Eye (tissue), 1 donor: ENCODE measurements at regions not wholly inside any gene's neighbourhood (a gene's known extent, or its start where the extent isn't known, plus 50 kb on each side); places are given as distances from the start of the nearest gene placed in this dataset.
A peak's percentile ranks its signal among the peaks of the same experiment; 100 is the strongest.

Experiments used
- DNase-seq: peaks from one replicate; pipeline ENCODE4 v3.0.0-alpha.2; 2015

DNA sequence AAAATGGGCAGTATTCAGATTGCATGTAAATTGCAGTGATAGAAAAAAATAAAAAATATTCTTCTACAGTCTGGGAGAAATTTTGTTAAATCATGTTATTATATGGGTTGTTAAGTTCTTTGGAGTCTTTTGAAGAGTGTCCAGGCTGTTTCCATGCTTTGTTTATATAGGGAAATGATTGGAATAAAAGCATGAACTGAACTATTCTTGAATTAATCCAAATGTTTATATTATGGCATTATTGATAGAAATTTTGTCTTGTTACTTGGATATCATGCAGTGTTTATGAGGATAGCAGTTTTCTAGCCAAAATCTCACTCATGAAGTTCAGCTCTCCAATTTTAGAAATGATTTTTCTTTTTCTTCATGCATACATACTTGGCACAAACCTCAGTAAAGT, 108.2 kb upstream of the NAV3 start:
- DNase-seq = no peak

- DNase-seq = no peak
Observed at GRCh38 chr12:77720258-77720657, 110.4 kb upstream of the NAV3 start.

DNA sequence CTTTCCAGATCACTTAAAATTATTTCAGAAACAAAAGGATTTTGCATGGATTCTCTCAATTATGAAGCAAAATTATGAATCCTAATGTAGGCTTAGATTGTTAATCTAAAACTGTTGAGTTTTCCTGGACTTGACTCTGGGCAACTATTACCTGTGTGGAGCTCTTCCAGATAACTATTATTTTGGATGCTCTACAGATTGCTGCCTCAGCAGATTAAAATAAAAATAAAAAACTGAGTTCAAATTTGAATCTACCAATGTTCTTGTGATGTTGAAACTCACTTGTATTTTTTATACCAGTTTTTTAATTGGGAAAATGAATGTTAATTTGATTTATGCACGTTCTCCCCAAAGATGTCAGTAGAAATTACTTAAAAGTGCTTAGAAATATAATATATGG, 120.5 kb upstream of the NAV3 start:
- no peak for DNase-seq

DNA sequence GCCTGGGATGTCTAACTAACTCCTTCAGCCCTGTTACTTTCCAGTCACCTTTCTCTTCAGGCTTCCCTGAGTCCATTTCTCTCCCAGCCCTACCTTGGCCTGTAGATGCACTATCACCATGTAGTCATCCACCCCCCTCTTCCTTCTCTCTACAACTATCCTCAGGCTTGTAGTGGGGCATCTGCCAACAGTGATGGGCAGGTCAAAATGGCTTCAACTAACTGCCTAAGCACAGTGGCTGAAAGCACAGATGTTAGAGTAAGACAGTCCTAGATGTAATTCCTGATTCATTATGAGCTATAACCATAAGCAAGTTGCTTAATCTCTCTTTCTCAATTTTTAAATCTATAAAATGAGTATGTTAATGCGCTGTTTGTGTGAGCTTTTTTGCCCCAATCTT, 133.6 kb upstream of the NAV3 start:
- DNase-seq = no peak

DNA sequence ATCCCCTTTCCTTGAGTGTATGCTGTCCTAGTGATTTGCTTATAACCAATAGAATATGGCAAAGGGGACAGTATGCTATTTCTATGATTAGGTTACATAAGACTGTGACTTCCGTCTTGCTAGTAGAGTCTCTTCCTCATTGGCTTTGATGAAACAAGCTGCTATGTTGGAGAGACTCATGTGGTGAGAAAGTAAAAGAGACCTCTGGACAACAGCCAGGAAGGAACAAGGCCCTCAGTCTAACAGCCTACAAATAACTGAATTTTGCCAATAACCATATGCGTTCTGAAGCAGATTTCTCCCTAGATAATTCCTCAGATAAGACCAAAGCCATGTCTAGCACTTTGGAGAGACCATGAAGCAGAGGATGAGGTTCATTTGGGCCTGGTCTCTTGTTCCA, 134.5 kb upstream of the NAV3 start:
- no peak for DNase-seq

DNA sequence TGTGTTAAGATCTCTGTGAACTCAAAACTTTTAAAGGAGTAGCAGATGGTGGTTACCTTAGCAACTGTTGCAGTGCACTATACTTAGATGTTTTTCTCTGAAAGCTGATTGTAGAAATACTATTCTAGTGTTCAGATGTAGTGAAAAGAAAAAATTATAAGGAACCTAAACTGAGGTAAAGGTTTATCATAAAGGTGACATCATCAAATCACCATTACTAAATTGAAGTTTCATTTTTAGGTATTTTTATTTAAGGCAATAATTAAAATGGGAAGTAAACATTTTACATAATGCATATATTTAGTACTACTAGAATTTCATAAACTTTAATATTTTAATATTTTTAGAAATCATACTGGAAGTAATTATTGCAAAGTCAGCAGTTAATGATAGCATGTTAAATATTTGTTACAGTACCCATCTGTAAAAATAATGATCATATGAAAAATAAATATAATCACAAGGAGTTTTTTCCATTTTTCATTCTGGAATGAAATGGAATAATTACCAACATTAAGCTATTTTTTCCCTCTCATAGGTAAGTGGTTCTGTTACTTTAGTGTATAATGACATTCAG, 141.1 kb upstream of the NAV3 start:
- no peak for DNase-seq

- DNase-seq = no peak
Observed at GRCh38 chr12:77687321-77687720, 143.4 kb upstream of the NAV3 start.

DNA sequence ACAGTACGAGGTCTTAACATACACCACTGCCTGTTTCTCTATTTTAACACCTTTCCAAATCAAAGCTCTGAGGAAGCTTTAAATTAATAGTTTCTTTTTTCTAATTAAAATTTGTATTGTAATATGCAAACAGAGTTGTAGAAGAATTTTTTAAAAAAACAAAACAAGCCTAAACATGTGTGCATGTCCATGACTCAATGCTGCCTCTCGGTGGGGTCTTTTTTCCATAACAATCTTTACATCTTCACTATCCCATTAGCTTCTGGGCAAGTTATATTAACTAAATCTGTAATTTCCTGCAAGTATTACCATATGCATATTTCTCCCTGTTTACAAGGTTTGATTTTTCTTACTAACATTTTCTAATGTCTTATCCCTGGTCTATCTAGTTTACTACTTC, 143.9 kb upstream of the NAV3 start:
- DNase-seq = peak; percentile 56

DNA sequence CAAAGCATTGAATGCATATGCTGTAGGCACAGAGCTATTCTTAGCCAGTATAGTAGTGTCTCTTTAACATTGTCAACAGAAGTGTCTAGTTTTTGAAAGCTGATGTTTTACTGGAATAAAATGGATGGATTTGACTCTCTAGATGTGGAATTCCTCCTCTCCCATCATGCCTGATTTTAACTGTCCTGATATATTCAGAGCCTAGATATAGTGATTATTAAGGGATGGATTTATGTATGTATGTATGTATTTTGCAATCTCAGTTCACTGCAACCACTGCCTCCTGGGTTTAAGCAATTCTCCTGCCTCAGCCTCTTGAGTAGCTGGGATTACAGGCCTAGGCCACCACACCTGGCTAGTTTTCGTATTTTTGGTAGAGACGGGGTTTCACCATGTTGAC, 144.8 kb upstream of the NAV3 start:
- DNase-seq = peak; percentile 11

GRCh38 chr12:77685112-77685511, 145.6 kb upstream of the NAV3 start:
- DNase-seq = peak; percentile 94

GRCh38 chr12:77682488-77682887, 148.2 kb upstream of the NAV3 start:
- no peak for DNase-seq

DNA sequence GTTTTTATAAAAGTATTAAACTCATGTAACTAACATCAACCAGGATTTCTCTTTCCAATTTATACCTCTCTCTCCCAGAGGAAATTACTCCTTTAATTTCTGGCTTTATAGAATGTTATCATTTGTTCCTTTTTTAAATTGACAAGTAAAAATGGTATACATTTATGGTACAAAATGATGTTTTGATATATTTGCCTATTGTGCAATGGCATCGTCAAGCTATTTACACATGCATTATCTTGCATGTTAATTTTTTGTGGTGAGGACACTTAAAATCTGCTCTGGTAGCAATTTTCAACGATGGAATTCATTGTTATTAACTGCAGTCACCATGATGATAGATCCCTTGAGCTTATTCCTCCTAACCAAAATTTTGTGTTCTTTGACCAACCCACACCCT, 149.0 kb upstream of the NAV3 start:
- no peak for DNase-seq

GRCh38 chr12:77679686-77680085, 151.0 kb upstream of the NAV3 start:
- DNase-seq = peak; percentile 53

DNA sequence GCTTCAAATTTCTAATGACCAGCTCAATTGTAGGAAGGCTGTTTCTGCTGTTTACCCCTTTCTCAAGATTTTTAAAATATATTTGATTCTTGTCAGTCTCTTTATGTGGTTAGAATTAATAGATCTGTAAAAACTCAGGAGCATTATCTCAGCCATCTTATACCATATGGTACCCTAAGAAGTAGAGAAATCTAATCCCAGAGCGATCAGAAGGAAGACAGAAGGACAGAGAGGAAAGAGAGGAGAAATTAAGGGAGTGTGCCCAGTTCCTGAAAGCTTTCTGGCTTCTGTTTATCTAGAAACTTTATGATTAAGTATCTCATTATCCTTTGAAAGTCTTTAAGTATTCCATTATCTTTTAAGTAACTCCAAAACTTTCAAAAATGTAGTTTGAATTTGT, 152.1 kb upstream of the NAV3 start:
- no peak for DNase-seq

GRCh38 chr12:77667101-77667500, 163.6 kb upstream of the NAV3 start:
- no peak for DNase-seq

DNA sequence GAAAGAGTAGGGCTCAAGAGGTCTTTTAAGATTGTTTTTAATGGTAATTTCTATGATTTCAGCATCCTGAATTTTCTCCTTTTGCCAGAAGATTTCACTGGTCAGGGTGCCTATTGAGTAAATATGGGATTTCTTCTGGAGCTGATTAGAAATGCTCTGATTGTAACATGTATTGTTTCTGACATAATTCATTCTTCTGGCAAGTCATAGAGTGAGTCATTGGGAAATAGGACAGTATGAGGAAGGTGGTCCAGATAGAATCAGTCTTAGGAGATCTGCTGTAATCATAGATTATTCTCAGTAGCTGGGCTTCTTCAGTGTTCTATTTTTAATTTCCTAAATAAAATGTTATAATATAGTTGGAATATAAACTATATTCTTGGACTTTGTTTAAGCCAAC, 182.0 kb upstream of the NAV3 start:
- DNase-seq = no peak

DNA sequence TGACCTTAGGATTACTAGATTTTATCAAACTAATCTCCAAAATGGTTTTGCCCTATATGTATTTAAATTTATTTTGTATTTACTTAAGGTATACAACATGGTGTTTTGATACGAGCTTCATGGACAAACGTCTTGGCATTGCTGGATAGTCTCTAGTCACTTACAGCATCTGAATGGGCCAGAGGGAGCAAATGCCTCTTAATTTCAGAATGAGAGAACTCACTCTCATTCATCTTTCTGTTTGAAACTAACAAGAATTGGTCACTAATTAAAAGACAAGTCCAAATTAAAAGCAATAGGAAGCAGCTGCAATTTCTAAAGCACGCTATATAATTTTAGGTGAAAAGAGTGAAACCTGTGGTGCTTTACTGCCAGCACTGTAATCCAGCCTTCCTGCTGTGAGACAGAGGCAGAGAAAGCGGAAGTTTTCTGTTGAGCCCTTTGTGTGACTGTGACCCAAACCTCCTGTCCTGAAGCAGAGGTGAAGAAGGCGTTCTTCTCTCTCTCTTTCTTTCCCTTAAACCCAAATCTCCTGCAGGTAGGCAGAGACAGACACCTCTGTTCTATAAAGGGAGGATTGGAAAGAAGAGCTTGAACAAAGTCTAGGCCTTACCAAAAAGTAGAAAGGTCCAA, 184.6 kb upstream of the NAV3 start:
- no peak for DNase-seq

GRCh38 chr12:77644915-77645605, 185.6 kb upstream of the NAV3 start:
- no peak for DNase-seq

DNA sequence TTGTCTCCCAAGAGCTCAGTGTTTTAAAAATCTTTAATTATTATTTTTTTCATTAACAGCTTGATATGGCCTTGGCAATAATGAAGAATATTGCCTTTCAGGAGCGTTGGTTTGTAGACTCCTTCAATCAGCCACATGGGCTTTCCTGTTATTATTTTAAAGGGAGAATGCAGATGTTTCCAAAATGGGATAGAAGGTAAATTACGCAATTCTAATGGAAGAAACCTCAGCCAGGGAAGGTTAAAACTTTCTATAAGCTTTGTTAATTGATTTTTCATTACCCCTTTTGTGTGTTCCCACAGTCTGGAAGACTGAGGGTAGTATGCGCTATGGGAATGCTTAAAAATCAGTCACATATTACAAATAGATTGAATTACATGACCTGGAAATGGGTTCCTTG, 188.4 kb upstream of the NAV3 start:
- no peak for DNase-seq

DNA sequence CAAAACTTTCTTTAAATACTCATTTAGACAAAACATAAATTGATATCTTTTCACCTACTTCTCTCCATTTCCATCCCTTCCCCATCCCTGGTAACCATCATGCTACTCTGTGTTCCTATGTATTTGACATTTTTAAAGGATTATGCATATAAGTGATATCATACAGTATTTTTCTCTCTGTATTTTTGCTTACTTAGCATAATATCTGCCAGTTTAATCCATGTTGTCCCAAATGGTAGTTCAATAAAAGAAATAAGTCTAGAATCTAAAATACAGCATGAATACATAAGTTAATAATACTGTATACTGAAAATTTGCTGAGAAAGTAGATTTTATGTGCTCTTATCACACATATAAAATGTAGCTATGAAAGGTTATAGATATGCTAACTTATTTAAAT, 190.3 kb upstream of the NAV3 start:
- DNase-seq = no peak

DNA sequence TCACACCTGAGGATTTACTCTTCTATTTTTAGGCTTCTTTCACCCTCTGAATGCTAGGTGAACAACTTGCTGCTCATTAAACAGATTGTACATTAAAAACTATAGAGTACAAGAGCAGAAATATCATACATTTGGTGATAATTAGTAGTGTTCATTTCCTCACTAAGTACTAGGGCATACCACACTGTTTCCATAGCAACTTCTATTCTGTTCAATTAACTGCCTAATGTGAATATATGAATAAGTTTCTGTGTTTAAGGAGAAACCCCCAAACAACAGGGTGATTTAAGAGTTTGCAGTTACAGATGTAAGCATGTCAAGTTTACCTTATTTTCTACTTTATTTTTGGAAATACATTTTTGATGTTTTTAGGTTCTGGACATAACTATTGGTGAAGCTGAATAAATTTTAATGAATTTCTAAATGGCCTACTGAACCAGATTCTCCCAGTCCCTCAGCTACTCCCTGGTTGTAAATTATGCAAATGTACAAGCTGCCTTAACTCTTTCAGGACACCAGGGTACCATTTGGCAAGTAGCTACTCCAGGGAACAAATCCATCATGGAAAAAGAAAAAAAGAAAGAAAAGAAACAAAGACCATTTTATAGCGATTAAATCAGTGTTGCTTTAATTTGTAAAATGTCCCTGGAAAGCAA, 199.8 kb upstream of the NAV3 start:
- no peak for DNase-seq

- DNase-seq = no peak
Observed at GRCh38 chr12:77630344-77630743, 200.3 kb upstream of the NAV3 start.

DNA sequence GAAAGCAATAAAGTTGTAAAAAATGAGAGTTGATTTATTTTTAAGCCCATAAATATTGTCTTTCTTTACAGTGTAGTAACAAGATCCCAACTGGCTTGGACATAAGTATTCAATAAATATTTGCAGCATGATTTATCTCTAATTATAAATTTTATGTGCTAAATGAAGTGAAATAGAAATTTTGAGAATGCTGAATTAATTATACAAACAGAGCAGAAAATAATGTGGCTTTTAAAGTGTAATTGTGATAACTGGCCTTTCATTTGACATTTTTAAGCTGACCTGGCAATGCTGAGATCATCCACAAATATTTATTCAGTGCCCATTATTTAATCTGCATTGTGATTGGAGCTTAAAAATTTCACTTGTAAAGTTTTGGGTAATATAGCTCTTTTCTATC, 201.6 kb upstream of the NAV3 start:
- no peak for DNase-seq

DNA sequence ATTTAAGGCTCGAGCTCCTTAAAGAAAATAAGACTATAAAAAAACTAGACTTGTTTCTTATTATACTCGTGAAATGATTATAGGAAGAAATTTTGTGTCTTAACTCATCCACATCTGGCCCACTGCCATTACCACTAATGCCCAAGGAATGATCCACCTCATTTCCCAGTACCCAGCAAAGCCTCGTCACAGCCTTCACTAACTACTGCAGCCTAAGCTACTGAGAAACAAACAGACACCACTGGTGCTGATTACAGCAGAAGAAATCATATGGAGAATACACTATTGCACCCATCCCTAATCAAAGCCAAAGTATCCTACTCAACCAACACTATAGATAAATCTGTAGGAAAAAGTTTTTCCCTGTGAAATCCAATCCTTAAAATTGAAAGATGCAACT, 205.3 kb upstream of the NAV3 start:
- no peak for DNase-seq
